SK-N-SH (cell line): ENCODE measurements at regions not wholly inside any gene's neighbourhood (a gene's known extent, or its start where the extent isn't known, plus 50 kb on each side); places are given as distances from the start of the nearest gene placed in this dataset.

Experiments used
- CTCF ChIA-PET: fragments of 300-600, 350-600 bp; formaldehyde crosslinking; extraction: SDS; loops from one replicate; lab custom pipeline; 2021; lab: Yijun Ruan, JAX
- POLR2A ChIA-PET: fragments of 350-600 bp; sonication (Branson Sonifier 250); formaldehyde crosslinking; extraction: SDS; loops from one replicate; lab custom pipeline; 2020; ENCODE audit warnings: antibody characterized with exemption, inconsistent platforms; lab: Yijun Ruan, JAX
- DNase-seq: peaks from one replicate; pipeline ENCODE4 v3.0.0; 2012
- H2AFZ ChIP-seq: fragments of 200-600 bp; sonication (generic); 2 replicates; pipeline ENCODE4 v1.8.1; 2016; ENCODE audit warnings: antibody characterized with exemption, mild to moderate bottlenecking, low read depth
- H3F3A ChIP-seq: fragments of 200-600 bp; sonication (generic); replicated peaks from 2 replicates; pipeline ENCODE3; 2016; ENCODE audit warnings: antibody characterized with exemption, mild to moderate bottlenecking; ENCODE audit not compliant: insufficient read depth
- H3K27ac ChIP-seq, 2 experiments: fragments of 200-500 bp in 1 of 2; fragments of 200-600 bp in 1 of 2; sonication (Bioruptor generic) in 1 of 2; sonication (generic), shearing (Covaris generic) in 1 of 2; 2 replicates each; pipeline versions ENCODE4 v1.5.1 to v1.6.1; 2014 to 2016; ENCODE audit warnings: low read depth in 2 of 2, inconsistent platforms in 1 of 2, low read length in 1 of 2, mild to moderate bottlenecking in 1 of 2, mixed read lengths in 1 of 2
- H3K27me3 ChIP-seq: fragments of 200-600 bp; sonication (generic), shearing (Covaris generic); 2 replicates; pipeline ENCODE4 v1.6.1; 2016; ENCODE audit warnings: mixed run types; ENCODE audit not compliant: insufficient read depth
- H3K36me3 ChIP-seq, 2 experiments: fragments of 200-500 bp in 1 of 2; fragments of 200-600 bp in 1 of 2; sonication (Bioruptor generic) in 1 of 2; sonication (generic) in 1 of 2; replicated peaks in 1 of 2; 2 replicates each; pipeline versions ENCODE3 to v1.5.1; 2014 to 2016; ENCODE audit warnings: low read length in 1 of 2, mild to moderate bottlenecking in 1 of 2; ENCODE audit not compliant: insufficient read depth in 2 of 2, control insufficient read depth in 1 of 2
- H3K4me1 ChIP-seq, 2 experiments: fragments of 200-500 bp in 1 of 2; fragments of 200-600 bp in 1 of 2; sonication (Bioruptor generic) in 1 of 2; sonication (generic), shearing (Covaris generic) in 1 of 2; 2 replicates each; pipeline versions ENCODE4 v1.5.1 to v1.6.1; 2014 to 2016; ENCODE audit warnings: low read depth in 1 of 2, low read length in 1 of 2, mixed run types in 1 of 2; ENCODE audit not compliant: insufficient read depth in 2 of 2, control insufficient read depth in 1 of 2
- H3K4me2 ChIP-seq: fragments of 200-600 bp; sonication (generic), shearing (Covaris generic); 2 replicates; pipeline ENCODE4 v1.6.1; 2017; ENCODE audit warnings: mixed run types
- H3K4me3 ChIP-seq, 2 experiments: fragments of 200-500 bp in 1 of 2; fragments of 200-600 bp in 1 of 2; sonication (Bioruptor generic) in 1 of 2; sonication (generic), shearing (Covaris generic) in 1 of 2; 2 replicates each; pipeline versions ENCODE4 v1.5.1 to v1.8.1; 2014 to 2016; ENCODE audit warnings: low read depth in 2 of 2, inconsistent platforms in 1 of 2, low read length in 1 of 2, mild to moderate bottlenecking in 1 of 2, mixed read lengths in 1 of 2, moderate library complexity in 1 of 2
- H3K79me2 ChIP-seq: fragments of 200-600 bp; sonication (generic); 2 replicates; pipeline ENCODE4 v1.8.1; 2017; ENCODE audit warnings: mild to moderate bottlenecking; ENCODE audit not compliant: insufficient read depth
- H3K9ac ChIP-seq: fragments of 200-600 bp; sonication (generic); 2 replicates; pipeline ENCODE4 v1.6.1; 2017; ENCODE audit warnings: mixed run types
- H3K9me2 ChIP-seq: fragments of 200-600 bp; sonication (generic); 2 replicates; pipeline ENCODE4 v1.6.1; 2017; ENCODE audit warnings: mixed run types
- H3K9me3 ChIP-seq: fragments of 200-600 bp; sonication (generic); 2 replicates; pipeline ENCODE4 v1.6.1; 2017; ENCODE audit warnings: mixed run types, mild to moderate bottlenecking, moderate library complexity
- H4K20me1 ChIP-seq: fragments of 200-600 bp; sonication (generic); 2 replicates; pipeline ENCODE4 v1.6.1; 2017; ENCODE audit warnings: mild to moderate bottlenecking, mixed run types; ENCODE audit not compliant: insufficient read depth
- CHD2 ChIP-seq: fragments of 150-350 bp; IDR thresholded peaks from 2 replicates; pipeline ENCODE4 v1.6.1; 2018; ENCODE audit warnings: low read length; ENCODE audit not compliant: partially characterized antibody
- CTCF ChIP-seq: fragments of 200-600 bp; sonication (generic); IDR thresholded peaks from 2 replicates; pipeline ENCODE4 v1.6.1; 2017; ENCODE audit warnings: antibody characterized with exemption, mild to moderate bottlenecking, moderate library complexity
- EP300 ChIP-seq, 2 experiments: IDR thresholded peaks; 2 replicates each; pipeline versions ENCODE4 v1.4.0 to v1.6.1; 2012; ENCODE audit warnings: borderline replicate concordance in 1 of 2, low read depth in 1 of 2, low read length in 1 of 2
- EZH2phosphoT487 ChIP-seq: fragments of 200-600 bp; sonication (generic); IDR thresholded peaks from 2 replicates; pipeline ENCODE4 v1.6.1; 2017; ENCODE audit warnings: low read depth, mixed run types, mild to moderate bottlenecking, antibody characterized with exemption, moderate library complexity, borderline replicate concordance
- MEF2A ChIP-seq: IDR thresholded peaks from 2 replicates; pipeline ENCODE4 v1.4.0; 2012; ENCODE audit warnings: low read depth, borderline replicate concordance
- NFIC ChIP-seq: IDR thresholded peaks from 2 replicates; pipeline ENCODE4 v1.4.0; 2012; ENCODE audit warnings: borderline replicate concordance
- NRF1 ChIP-seq: IDR thresholded peaks from 2 replicates; pipeline ENCODE4 v1.6.1; 2012; ENCODE audit warnings: low read depth, mild to moderate bottlenecking, low read length
- POLR2AphosphoS5 ChIP-seq: IDR thresholded peaks from 2 replicates; pipeline ENCODE4 v1.6.1; 2012; ENCODE audit warnings: low read depth, low read length
- RAD21 ChIP-seq: IDR thresholded peaks from 2 replicates; pipeline ENCODE4 v1.6.1; 2012; ENCODE audit warnings: mild to moderate bottlenecking, low read length
- SIN3A ChIP-seq: IDR thresholded peaks from 2 replicates; pipeline ENCODE4 v1.6.1; 2012; ENCODE audit warnings: low read depth, mild to moderate bottlenecking, low read length, moderate library complexity, borderline replicate concordance
- WGBS: methylation state at CpG from one replicate; pipeline ENCODE4 v1.1.6; 2017; ENCODE audit warnings: low lambda C conversion rate; 5-methylcytosine and 5-hydroxymethylcytosine counted together

GRCh38 chr15:97146929-97147870, 813.3 kb upstream of the ARRDC4 start:
- TF ChIP-seq CTCF (no peak), CHD2 (no peak), POLR2AphosphoS5 (no peak), EZH2phosphoT487 (no peak), NRF1 (no peak), NFIC (no peak), EP300 (IDR thresholded peaks at IDR 0.05; ENCODE audit: borderline replicate concordance in 1 of 2, low read depth in 1 of 2, low read length in 1 of 2) (no peak), RAD21 (no peak), MEF2A (no peak)

GRCh38 chr15:97153356-97153965, 807.0 kb upstream of the ARRDC4 start:
- TF ChIP-seq SIN3A, result no peak
- Histone ChIP-seq H3K27me3 (no peaks in the 10 kb centered on the region), H3K36me3 (no peaks in the 10 kb centered on the region), H3K27ac (no peak overlapping the region), H3K9me2 (no peaks in the 10 kb centered on the region), H3F3A (no peaks in the 10 kb centered on the region), H2AFZ (no peak overlapping the region), H3K9ac (no peak overlapping the region), H3K4me1 (no peaks in the 10 kb centered on the region), H3K4me3 (no peak overlapping the region), H3K4me2 (no peak overlapping the region), H4K20me1 (no peaks in the 10 kb centered on the region), H3K9me3 (no peaks in the 10 kb centered on the region), H3K79me2 (no peaks in the 10 kb centered on the region)
- no peak for DNase-seq
- WGBS, result 3% methylated on average over 1 of the region's 1 CpG
- ChIA-PET POLR2A (no interaction called here), CTCF (no interaction called here)

More at GRCh38 chr15:97146929-97147870, 813.3 kb upstream of the ARRDC4 start:
- Histone ChIP-seq H3K4me1 (no peaks in the 10 kb centered on the region), H3K9me2 (no peaks in the 10 kb centered on the region), H4K20me1 (no peaks in the 10 kb centered on the region), H3K9me3 (no peaks in the 10 kb centered on the region), H3K4me3 (no peak overlapping the region), H2AFZ (no peak overlapping the region), H3K27me3 (no peaks in the 10 kb centered on the region), H3K27ac (no peak overlapping the region), H3K36me3 (no peaks in the 10 kb centered on the region), H3F3A (no peaks in the 10 kb centered on the region), H3K9ac (no peak overlapping the region), H3K79me2 (no peaks in the 10 kb centered on the region), H3K4me2 (no peak overlapping the region)
- WGBS, result 2% methylated on average over 18 of the region's 18 CpGs
- ChIA-PET CTCF (no interaction called here), POLR2A (no interaction called here)
- no peak for DNase-seq
